Mammary epithelial cell (primary cell): ENCODE measurements at regions not wholly inside any gene's neighbourhood (a gene's known extent, or its start where the extent isn't known, plus 50 kb on each side); places are given as distances from the start of the nearest gene placed in this dataset.

Experiments used
- CTCF ChIP-seq, 2 donors: IDR thresholded peaks in 1 of 2; conservative IDR thresholded peaks in 1 of 2; 2 replicates each; pipeline ENCODE4 v1.5.1; 2011 to 2012; ENCODE audit warnings: inconsistent platforms in 2 of 2, low read length in 2 of 2, mild to moderate bottlenecking in 2 of 2, control low read depth in 1 of 2, low read depth in 1 of 2; ENCODE audit not compliant: insufficient read depth in 1 of 2; ENCODE audit errors: extremely low read depth in 1 of 2
- EZH2 ChIP-seq: IDR thresholded peaks from 2 replicates; pipeline ENCODE4 v1.6.1; 2012; ENCODE audit warnings: low read length, inconsistent platforms, borderline replicate concordance

- TF ChIP-seq CTCF (conservative IDR thresholded peaks at IDR 0.05 in 1 of 2, IDR thresholded peaks at IDR 0.05 in 1 of 2; ENCODE audit: extremely low read depth in 1 of 2, insufficient read depth in 1 of 2, low read depth in 1 of 2, low read length in 2 of 2) (no peak), EZH2 (no peak)
These were observed 954.4 kb downstream of the FAT4 start for GRCh38 chr4:126269106-126269505.
